Esophagus squamous epithelium (tissue), 4 donors: ENCODE measurements at regions not wholly inside any gene's neighbourhood (a gene's known extent, or its start where the extent isn't known, plus 50 kb on each side); places are given as distances from the start of the nearest gene placed in this dataset.

Source experiments
- CTCF ChIP-seq, 6 experiments: fragments of 450-650 bp in 4 of 6; fragments of 200-600 bp in 2 of 6; sonication (generic) in 2 of 6; IDR thresholded peaks; one replicate each; pipeline ENCODE4 v1.5.1; 2016 to 2019; ENCODE audit warnings: antibody characterized with exemption in 6 of 6, mild to moderate bottlenecking in 4 of 6, moderate library complexity in 4 of 6
- POLR2A ChIP-seq, 4 donors: fragments of 450-650 bp; IDR thresholded peaks; one replicate each; pipeline ENCODE4 v1.6.1; 2017; ENCODE audit warnings: antibody characterized with exemption in 4 of 4, mild to moderate bottlenecking in 4 of 4, moderate library complexity in 3 of 4

GRCh38 chr3:30510596-30510995, 95.8 kb upstream of the TGFBR2 start:
- no peak for TF ChIP-seq CTCF (IDR thresholded peaks at IDR 0.05)
- no peak for TF ChIP-seq POLR2A (IDR thresholded peaks at IDR 0.05)
